Endodermal cell (in vitro differentiated cells): ENCODE measurements at regions not wholly inside any gene's neighbourhood (a gene's known extent, or its start where the extent isn't known, plus 50 kb on each side); places are given as distances from the start of the nearest gene placed in this dataset.

Experiments
- DNase-seq: peaks from one replicate; pipeline ENCODE4 v3.0.0-alpha.2; 2017
- H3K27ac ChIP-seq: 2 replicates; pipeline ENCODE4 v1.5.1; 2013; ENCODE audit warnings: mild to moderate bottlenecking, low read depth, low read length, moderate library complexity
- H3K27me3 ChIP-seq: 2 replicates; pipeline ENCODE4 v1.6.1; 2013; ENCODE audit warnings: mild to moderate bottlenecking, low read length, moderate library complexity; ENCODE audit not compliant: insufficient read depth, control insufficient read depth, poor library complexity, severe bottlenecking
- H3K36me3 ChIP-seq: 2 replicates; pipeline ENCODE4 v1.7.0; 2013; ENCODE audit warnings: mild to moderate bottlenecking, low read length, moderate library complexity; ENCODE audit not compliant: control insufficient read depth, insufficient read depth
- H3K4me1 ChIP-seq: one replicate; pipeline ENCODE4 v1.7.0; 2013; ENCODE audit warnings: low read length; ENCODE audit not compliant: control insufficient read depth, insufficient read depth
- H3K4me3 ChIP-seq: 2 replicates; pipeline ENCODE4 v1.5.1; 2013; ENCODE audit warnings: mild to moderate bottlenecking, low read length, moderate library complexity
- H3K9ac ChIP-seq: 2 replicates; pipeline ENCODE4 v1.6.1; 2013; ENCODE audit warnings: mild to moderate bottlenecking, low read length, moderate library complexity; ENCODE audit not compliant: poor library complexity, severe bottlenecking; ENCODE audit errors: extremely low read depth
- H3K9me3 ChIP-seq: 2 replicates; pipeline ENCODE4 v1.6.1; 2013; ENCODE audit warnings: mild to moderate bottlenecking, low read length, moderate library complexity; ENCODE audit not compliant: control insufficient read depth
- H3K27ac Mint-ChIP-seq: 2 replicates; pipeline ENCODE4 v1.8.0; 2020; ENCODE audit warnings: mixed read lengths
- H3K27me3 Mint-ChIP-seq: 2 replicates; pipeline ENCODE4 v1.8.0; 2021; ENCODE audit warnings: mild to moderate bottlenecking, mixed read lengths; ENCODE audit not compliant: insufficient read depth
- H3K36me3 Mint-ChIP-seq: 2 replicates; pipeline ENCODE4 v1.8.0; 2020; ENCODE audit warnings: low read depth, mixed read lengths
- H3K4me1 Mint-ChIP-seq: 2 replicates; pipeline ENCODE4 v1.8.0; 2020; ENCODE audit warnings: mixed read lengths
- H3K4me3 Mint-ChIP-seq: 2 replicates; pipeline ENCODE4 v1.8.0; 2020; ENCODE audit warnings: mild to moderate bottlenecking, moderate library complexity, mixed read lengths
- H3K9me3 Mint-ChIP-seq: 2 replicates; pipeline ENCODE4 v1.8.0; 2020; ENCODE audit warnings: mild to moderate bottlenecking, mixed read lengths
- WGBS, 2 experiments: methylation state at CpG; one replicate each; pipeline versions ENCODE4 v1.1.5 to v1.1.7; 2013; ENCODE audit warnings: missing lambda C conversion rate in 2 of 2, mixed read lengths in 1 of 2; ENCODE audit not compliant: insufficient coverage in 1 of 2, insufficient read length in 1 of 2; 5-methylcytosine and 5-hydroxymethylcytosine counted together
- TF ChIP-seq, protein P1 (sequence below): fragments of 200-600 bp; sonication (generic); conservative IDR thresholded peaks from 2 replicates; pipeline ENCODE4 v1.5.0; 2021; ENCODE audit warnings: antibody characterized with exemption, mild to moderate bottlenecking

DNA sequence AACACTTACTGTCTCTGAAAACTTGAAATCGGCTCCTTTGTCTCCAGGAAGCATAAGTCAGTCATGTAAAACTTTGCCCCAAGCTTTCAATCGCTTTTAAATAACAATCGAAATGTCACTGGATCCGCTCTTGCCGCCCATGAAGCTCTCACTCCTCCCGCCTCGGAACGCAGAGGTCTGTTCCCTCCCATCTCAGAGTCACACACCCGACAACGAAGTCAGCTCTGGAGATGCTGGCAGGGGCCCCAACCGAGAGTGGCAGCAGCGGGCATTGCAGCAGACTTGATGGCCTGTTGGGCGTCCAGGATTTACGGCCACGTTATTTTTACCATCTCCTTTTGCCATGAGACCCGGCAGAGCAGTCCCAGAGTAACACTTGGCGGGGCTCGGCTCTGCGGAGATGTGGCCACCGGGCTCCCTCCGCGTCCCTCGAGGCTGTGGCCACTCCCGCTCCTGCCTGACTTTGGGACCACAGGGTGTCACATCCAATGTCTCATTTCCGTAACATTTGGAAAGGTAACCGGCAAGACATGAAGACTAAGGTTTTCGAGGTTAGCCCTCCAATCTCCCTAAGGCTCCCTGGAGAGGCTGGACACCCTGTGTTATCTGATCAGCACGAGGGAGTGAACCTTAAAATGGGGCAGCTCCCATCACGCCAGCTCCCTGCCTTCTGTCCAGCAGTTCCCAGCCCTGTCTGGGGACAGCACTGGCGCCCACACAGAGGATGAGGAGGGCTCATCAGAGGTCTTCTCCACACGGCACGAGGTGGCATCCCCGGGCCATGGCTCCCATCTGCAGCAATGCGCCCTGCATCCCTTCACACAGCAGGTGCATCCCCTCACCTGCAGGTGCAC is 62.8 kb upstream of the ADGRA1 start:
- H3K27me3 ChIP-seq: no peaks in the 10 kb centered on the region
- no peaks in the 10 kb centered on the region for H3K4me1 ChIP-seq
- no peak overlapping the region for H3K4me3 Mint-ChIP-seq
- no peaks in the 10 kb centered on the region for H3K36me3 ChIP-seq
- no peak overlapping the region for H3K27ac ChIP-seq
- H3K27ac Mint-ChIP-seq: no peak overlapping the region
- no peak overlapping the region for H3K4me3 ChIP-seq
- peaks cover 10% of the 10 kb centered on the region for H3K27me3 Mint-ChIP-seq
- no peaks in the 10 kb centered on the region for H3K9me3 Mint-ChIP-seq
- H3K36me3 Mint-ChIP-seq: no peaks in the 10 kb centered on the region
- H3K9me3 ChIP-seq: no peaks in the 10 kb centered on the region
- no peak overlapping the region for H3K9ac ChIP-seq
- TF ChIP-seq, protein P1, sequence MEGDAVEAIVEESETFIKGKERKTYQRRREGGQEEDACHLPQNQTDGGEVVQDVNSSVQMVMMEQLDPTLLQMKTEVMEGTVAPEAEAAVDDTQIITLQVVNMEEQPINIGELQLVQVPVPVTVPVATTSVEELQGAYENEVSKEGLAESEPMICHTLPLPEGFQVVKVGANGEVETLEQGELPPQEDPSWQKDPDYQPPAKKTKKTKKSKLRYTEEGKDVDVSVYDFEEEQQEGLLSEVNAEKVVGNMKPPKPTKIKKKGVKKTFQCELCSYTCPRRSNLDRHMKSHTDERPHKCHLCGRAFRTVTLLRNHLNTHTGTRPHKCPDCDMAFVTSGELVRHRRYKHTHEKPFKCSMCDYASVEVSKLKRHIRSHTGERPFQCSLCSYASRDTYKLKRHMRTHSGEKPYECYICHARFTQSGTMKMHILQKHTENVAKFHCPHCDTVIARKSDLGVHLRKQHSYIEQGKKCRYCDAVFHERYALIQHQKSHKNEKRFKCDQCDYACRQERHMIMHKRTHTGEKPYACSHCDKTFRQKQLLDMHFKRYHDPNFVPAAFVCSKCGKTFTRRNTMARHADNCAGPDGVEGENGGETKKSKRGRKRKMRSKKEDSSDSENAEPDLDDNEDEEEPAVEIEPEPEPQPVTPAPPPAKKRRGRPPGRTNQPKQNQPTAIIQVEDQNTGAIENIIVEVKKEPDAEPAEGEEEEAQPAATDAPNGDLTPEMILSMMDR: no peak
- peaks cover 4% of the 10 kb centered on the region for H3K4me1 Mint-ChIP-seq
- DNase-seq: no peak
- 69 to 78% methylated on average over 32 to 34 of the region's 34 CpGs for WGBS, 2 experiments

DNA sequence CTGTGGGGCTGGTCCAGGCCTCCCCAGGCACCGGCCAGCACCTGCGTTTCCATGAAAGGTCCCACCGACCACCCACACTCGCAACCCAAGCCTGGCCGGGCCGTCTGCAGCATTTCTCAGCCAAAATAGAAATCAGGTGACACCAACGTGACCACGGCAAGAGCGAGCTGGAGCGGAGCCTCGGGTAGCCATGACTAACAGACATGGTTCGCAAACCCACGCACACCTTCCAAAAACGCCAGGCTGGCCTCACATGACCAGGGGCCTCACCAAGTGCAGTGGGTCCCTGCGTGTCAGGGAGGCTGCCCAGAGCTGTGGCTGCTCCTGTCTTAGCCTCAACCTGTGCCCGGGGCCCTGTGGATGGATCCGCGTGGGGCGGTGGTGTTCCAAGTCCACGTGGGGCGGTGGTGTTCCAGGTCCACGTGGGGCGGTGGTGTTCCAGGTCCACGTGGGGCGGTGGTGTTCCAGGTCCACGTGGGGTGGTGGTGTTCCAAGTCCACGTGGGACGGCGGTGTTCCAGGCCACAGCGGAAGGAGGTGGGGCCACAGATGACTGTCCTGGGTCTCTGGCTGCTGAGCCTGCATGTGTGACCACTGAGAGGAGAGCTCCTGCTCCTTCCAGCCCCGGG is 64.4 kb upstream of the ADGRA1 start:
- 92 to 94% methylated on average over 26 to 31 of the region's 31 CpGs for WGBS, 2 experiments
- H3K36me3 Mint-ChIP-seq: no peaks in the 10 kb centered on the region
- H3K9me3 Mint-ChIP-seq: no peaks in the 10 kb centered on the region
- Histone ChIP-seq H3K27me3 (no peaks in the 10 kb centered on the region), H3K4me1 (no peaks in the 10 kb centered on the region), H3K9me3 (no peaks in the 10 kb centered on the region), H3K9ac (no peak overlapping the region), H3K27ac (no peak overlapping the region), H3K4me3 (no peak overlapping the region), H3K36me3 (no peaks in the 10 kb centered on the region)
- H3K27me3 Mint-ChIP-seq: peaks cover 10% of the 10 kb centered on the region
- no peak overlapping the region for H3K4me3 Mint-ChIP-seq
- no peak overlapping the region for H3K27ac Mint-ChIP-seq
- peaks cover 4% of the 10 kb centered on the region for H3K4me1 Mint-ChIP-seq
- DNase-seq: no peak
- TF ChIP-seq, protein P1: no peak

DNA sequence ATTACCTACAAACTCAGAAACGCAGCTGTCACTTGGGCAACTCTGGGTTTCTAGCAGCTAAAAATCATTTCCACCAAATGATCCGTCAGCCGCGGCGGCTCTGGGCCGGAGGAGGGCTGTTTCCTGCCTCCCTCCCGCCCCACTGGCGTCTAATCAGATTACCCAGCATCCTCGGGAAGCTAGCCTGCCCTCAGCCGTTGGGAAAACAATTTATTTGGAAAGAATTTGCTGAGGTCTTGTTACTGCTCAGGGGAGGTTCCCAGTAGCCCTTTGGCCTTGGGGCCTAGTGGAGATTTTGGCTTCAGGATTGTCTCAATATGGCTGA is 65.0 kb upstream of the ADGRA1 start:
- no peak overlapping the region for H3K27ac ChIP-seq
- H3K27me3 Mint-ChIP-seq: peaks cover 10% of the 10 kb centered on the region
- H3K9me3 Mint-ChIP-seq: no peaks in the 10 kb centered on the region
- H3K4me3 Mint-ChIP-seq: no peak overlapping the region
- DNase-seq: no peak
- H3K4me1 Mint-ChIP-seq: peaks cover 4% of the 10 kb centered on the region
- no peaks in the 10 kb centered on the region for H3K4me1 ChIP-seq
- no peaks in the 10 kb centered on the region for H3K27me3 ChIP-seq
- H3K36me3 ChIP-seq: no peaks in the 10 kb centered on the region
- TF ChIP-seq, protein P1: no peak
- no peak overlapping the region for H3K4me3 ChIP-seq
- no peaks in the 10 kb centered on the region for H3K36me3 Mint-ChIP-seq
- H3K27ac Mint-ChIP-seq: no peak overlapping the region
- no peak overlapping the region for H3K9ac ChIP-seq
- WGBS, 2 experiments: 85 to 92% methylated on average over 8 to 10 of the region's 10 CpGs
- H3K9me3 ChIP-seq: no peaks in the 10 kb centered on the region
